ENCODE measurements at regions not wholly inside any gene's neighbourhood (a gene's known extent, or its start where the extent isn't known, plus 50 kb on each side); places are given as distances from the start of the nearest gene placed in this dataset.
"Not testable (repeated sequence)": the region's sequence is repeated elsewhere in the genome, so short reads cannot be mapped to it uniquely, and the experiment has no call there.

- DNase-seq (ENCODE audit: low spot score): no peak
Measured at GRCh38 chr1:221025956-221026355, 146.7 kb downstream of the HLX start.

- no peak for DNase-seq (ENCODE audit: low spot score)
Measured at GRCh38 chr1:221029981-221030649, 150.9 kb downstream of the HLX start.

GRCh38 chr1:221030990-221031389 lies 151.7 kb downstream of the HLX start:
- DNase-seq (ENCODE audit: low spot score): no peak

GRCh38 chr1:221031458-221032203 lies 152.4 kb downstream of the HLX start:
- DNase-seq (ENCODE audit: low spot score): no peak

DNA sequence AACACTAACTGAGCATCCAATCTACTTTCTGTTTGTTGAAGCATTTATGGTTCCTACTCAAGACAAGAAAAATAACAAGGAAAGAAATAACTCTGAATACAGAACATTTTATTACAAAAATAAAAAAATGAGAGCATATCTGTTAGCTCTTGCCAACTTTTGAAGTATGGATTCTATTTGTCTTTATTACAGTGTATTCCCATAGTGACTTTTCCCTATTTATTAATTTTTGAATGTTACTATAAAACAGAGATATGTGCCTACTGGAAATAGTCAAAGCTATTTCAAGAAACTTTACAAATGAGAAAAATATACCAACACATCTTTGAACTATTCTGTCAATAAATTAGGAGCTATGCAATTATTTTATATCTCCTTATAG lies 153.0 kb downstream of the HLX start:
- DNase-seq (ENCODE audit: low spot score): no peak

DNA sequence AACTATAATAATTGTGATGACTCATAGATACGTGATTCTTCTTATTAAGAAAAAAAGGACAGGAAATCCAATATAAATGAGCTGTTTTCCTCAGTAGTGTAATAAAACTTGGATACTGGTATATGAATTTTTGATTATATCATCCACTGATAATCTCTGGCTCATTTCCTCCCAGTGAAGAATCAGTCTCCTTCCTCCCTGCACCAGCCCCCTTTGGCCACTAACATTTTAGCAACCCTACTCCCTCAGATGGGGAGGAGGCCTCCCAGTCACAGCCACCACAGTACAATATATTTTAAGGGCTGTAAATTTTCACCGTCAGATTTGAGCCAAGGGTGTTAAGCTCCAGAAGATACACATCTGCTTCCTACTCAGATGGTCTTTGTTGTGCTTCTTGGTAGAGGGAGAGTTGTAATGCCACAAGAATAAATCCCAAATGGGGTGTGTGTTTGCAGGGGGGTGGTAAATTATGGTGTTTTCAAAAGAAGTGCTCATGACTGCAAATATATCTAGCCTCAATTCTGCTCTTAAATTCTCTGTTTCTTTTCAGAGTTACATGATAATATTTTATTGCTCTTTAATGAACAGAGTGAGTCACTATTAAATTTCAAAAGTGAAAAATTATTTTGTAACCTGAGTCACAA lies 153.5 kb downstream of the HLX start:
- DNase-seq (ENCODE audit: low spot score): no peak

DNA sequence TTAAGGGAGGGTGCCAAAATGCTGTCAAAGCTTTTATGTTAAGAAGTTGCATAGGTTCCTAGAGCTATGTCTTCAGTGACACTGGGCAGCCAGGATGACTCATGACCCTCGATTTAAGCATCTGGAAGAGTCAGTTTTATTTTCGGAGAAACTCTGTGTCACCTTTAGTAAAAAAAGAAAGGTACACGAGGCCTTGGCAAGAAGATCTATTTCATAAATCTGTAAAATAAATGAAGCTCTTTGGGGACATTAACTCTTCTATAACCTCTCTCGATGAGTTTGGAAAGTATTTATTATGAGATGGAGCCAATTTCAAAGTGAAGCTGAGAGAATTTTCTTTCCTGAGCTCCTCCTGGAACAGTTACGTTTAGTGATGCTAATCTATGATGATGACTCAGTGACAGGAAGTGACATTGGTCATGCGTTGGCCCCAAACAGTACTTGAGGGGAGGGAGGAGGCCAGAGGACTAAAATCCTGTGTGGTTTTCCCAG lies 156.5 kb downstream of the HLX start:
- no peak for DNase-seq (ENCODE audit: low spot score)

- no peak for DNase-seq (ENCODE audit: low spot score)
Measured at GRCh38 chr1:221039616-221040015, 160.4 kb downstream of the HLX start.

GRCh38 chr1:221040101-221040500 lies 160.9 kb downstream of the HLX start:
- DNase-seq (ENCODE audit: low spot score): no peak

DNA sequence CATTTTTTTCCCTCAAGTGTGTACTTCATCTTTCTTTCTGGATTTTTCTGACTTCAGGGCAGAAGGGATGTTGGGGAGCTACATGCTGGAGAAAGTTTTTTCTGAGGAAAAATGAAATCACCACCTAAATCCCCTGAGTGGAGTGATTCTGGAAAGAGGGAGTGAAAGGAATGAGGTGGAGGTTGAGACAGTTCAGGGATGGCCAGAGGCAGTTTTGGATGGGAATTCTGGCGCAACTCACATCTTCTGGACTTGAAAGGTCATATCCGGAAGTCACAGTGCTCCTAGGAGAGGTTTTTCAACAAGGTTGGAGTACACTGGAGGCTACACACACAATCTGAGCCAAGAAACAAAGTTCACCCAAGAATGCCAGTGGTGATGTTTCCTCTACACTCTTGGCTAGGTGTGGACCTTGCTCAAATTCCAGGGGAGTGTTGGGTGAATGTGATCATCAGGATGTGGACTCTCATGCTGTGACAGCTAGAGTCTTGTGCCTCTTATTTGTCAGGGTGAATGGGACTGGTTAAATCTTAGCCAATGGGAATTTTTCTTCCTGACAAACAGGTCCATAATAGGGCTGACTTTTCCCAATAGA lies 161.5 kb downstream of the HLX start:
- DNase-seq (ENCODE audit: low spot score): no peak

DNA sequence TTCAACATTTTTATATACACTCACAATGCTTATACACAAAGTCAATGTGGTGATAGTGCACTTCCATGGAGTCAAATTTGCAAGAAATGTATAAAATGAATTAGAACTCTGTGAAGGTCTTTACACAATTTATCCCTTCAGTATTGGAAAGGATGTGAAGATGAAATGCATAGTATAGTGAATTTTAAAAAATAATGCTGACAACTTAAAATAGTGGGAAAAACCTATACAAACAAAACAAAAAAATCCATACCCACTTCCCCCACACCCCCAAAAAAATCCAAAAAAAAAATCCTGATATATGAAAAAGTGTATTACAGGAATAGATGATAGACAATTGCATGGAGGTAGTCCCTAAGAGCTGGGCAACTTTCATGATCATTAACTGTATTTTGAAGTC lies 165.3 kb downstream of the HLX start:
- DNase-seq (ENCODE audit: low spot score): no peak

- no peak for DNase-seq (ENCODE audit: low spot score)
Measured at GRCh38 chr1:221045151-221045550, 165.9 kb downstream of the HLX start.

- DNase-seq (ENCODE audit: low spot score): peak; percentile 45
Measured at GRCh38 chr1:221045842-221046831, 166.9 kb downstream of the HLX start.

- not testable (repeated sequence) for DNase-seq (ENCODE audit: low spot score)
Measured at GRCh38 chr1:221051391-221051790, 172.1 kb downstream of the HLX start.

DNA sequence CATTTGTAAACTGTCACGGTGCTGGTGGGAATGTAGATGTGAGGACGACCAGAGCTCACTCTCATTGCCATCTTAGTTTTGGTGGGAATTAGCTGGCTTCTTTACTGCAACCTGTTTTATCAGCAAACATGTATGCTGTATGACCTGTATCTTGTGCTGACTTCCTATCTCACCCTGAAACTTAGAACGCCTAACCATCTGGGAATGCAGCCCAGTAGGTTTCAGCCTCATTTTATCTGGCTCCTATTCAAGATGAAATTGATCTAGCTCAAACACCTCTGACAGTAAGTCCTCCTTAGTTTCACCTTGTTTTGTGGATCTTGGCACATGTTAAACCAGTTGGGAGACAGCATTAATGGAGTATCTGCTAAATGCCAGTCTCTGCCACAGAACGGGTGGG lies 174.6 kb downstream of the HLX start:
- no peak for DNase-seq (ENCODE audit: low spot score)

GRCh38 chr1:221059506-221059905 lies 180.3 kb downstream of the HLX start:
- DNase-seq (ENCODE audit: low spot score): no peak

GRCh38 chr1:221063651-221064050 lies 184.4 kb downstream of the HLX start:
- no peak for DNase-seq (ENCODE audit: low spot score)

DNA sequence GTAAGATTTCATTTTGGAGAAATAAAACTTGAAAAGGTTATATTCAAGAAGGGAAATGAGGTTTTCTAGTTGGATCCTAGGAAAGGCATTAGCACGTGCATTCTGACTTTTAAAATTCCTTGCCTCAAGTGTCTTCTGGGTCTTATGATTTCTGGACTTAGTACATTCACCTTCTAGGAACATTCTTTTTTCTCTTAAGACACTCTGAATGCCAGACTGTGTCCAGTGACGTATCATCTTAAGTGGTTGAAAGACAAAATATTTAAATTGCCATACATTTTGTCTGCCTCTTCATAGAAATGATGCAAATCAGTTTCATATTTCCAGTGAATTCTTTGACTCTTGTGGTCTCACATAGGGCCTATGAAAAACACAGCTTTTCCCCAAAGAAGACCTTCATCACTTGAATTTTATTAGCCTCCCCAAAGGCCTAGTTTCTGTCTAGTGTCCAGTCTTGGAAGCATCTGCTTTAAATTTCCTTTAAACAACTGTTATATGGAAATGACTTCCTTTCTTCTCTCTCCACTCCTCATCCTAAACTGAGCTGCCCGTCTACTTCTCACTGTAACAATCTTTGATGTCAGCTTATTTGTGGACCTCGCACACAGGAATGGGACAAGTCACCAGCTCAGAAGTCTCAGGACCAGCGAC lies 187.2 kb downstream of the HLX start:
- no peak for DNase-seq (ENCODE audit: low spot score)

DNA sequence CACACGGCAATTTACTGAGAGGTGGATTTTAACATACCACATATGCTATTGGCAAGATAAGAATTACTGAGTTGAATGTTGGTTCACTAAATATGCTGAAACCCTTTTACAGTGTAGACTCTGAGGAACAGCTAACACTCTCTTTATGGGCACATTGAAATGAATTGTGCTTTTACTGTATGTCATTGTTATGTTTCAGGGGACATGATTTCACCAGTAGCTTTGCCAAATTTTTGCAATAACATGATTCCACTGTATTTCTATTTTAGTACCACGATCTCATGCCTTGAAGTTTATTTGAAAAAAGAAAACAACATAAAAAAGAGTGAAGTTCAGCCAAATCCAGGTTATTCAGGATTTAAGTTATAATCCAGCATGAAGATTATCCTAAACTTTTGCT lies 188.5 kb downstream of the HLX start:
- no peak for DNase-seq (ENCODE audit: low spot score)

GRCh38 chr1:221069178-221069903 lies 190.1 kb downstream of the HLX start:
- DNase-seq (ENCODE audit: low spot score): peak; percentile 2

Data from globus pallidus (tissue), 1 donor.